HL-60 (cell line): ENCODE measurements at regions not wholly inside any gene's neighbourhood (a gene's known extent, or its start where the extent isn't known, plus 50 kb on each side); places are given as distances from the start of the nearest gene placed in this dataset.

Source experiments
- DNase-seq, 2 experiments: peaks; one replicate each; pipeline ENCODE4 v3.0.0-alpha.2; 2010 to 2020; ENCODE audit warnings: low read depth in 1 of 2, low spot score in 1 of 2
- H3K27ac ChIP-seq: fragments of 250-450 bp; sonication (Bioruptor Pico); replicated peaks from 2 replicates; pipeline ENCODE4 v1.5.1; 2020; ENCODE audit warnings: mild to moderate bottlenecking, moderate library complexity
- H3K27me3 ChIP-seq: fragments of 250-450 bp; sonication (Bioruptor Pico); 2 replicates; pipeline ENCODE4 v1.5.1; 2021; ENCODE audit warnings: mild to moderate bottlenecking, moderate library complexity; ENCODE audit not compliant: insufficient read depth, poor library complexity, severe bottlenecking
- H3K4me3 ChIP-seq: replicated peaks from 2 replicates; pipeline ENCODE4 v1.5.1; 2011; ENCODE audit warnings: mild to moderate bottlenecking, control low read depth, low read length; ENCODE audit not compliant: insufficient read depth
- CTCF ChIP-seq: IDR thresholded peaks from one replicate; pipeline ENCODE4 v1.5.1; 2011; ENCODE audit warnings: low read length, control low read depth, inconsistent platforms; ENCODE audit not compliant: insufficient read depth
- GABPA ChIP-seq: IDR thresholded peaks from 2 replicates; pipeline ENCODE4 v1.6.1; 2012; ENCODE audit warnings: low read depth
- POLR2AphosphoS5 ChIP-seq: IDR thresholded peaks from 2 replicates; pipeline ENCODE4 v1.6.1; 2012; ENCODE audit warnings: low read depth
- REST ChIP-seq: IDR thresholded peaks from 2 replicates; pipeline ENCODE4 v1.6.1; 2012; ENCODE audit warnings: low read depth; ENCODE audit not compliant: insufficient replicate concordance
- SPI1 ChIP-seq: IDR thresholded peaks from 2 replicates; pipeline ENCODE4 v1.6.1; 2012; ENCODE audit warnings: low read depth, mild to moderate bottlenecking, borderline replicate concordance

GRCh38 chrX:17984415-17984814 is 123.3 kb upstream of the RAI2 start:
- no peaks in the 10 kb centered on the region for H3K27me3 ChIP-seq
- TF ChIP-seq CTCF: no peak
- TF ChIP-seq SPI1: no peak
- no peak for TF ChIP-seq GABPA
- TF ChIP-seq REST: no peak
- no peak for TF ChIP-seq POLR2AphosphoS5
- H3K27ac ChIP-seq: no peak overlapping the region
- DNase-seq: no peak
- H3K4me3 ChIP-seq: no peak overlapping the region

- no peak overlapping the region for H3K27ac ChIP-seq
- DNase-seq: no peak
- H3K4me3 ChIP-seq: no peak overlapping the region
- no peaks in the 10 kb centered on the region for H3K27me3 ChIP-seq
- TF ChIP-seq POLR2AphosphoS5 (no peak), CTCF (no peak), SPI1 (no peak), GABPA (no peak), REST (no peak)
Measured at GRCh38 chrX:17983389-17983788, 122.3 kb upstream of the RAI2 start.

GRCh38 chrX:17977696-17978095 is 116.6 kb upstream of the RAI2 start:
- H3K27me3 ChIP-seq: no peaks in the 10 kb centered on the region
- no peak overlapping the region for H3K4me3 ChIP-seq
- no peak overlapping the region for H3K27ac ChIP-seq
- TF ChIP-seq SPI1: no peak
- TF ChIP-seq CTCF: no peak
- no peak for TF ChIP-seq POLR2AphosphoS5
- no peak for TF ChIP-seq REST
- no peak for TF ChIP-seq GABPA
- no peak for DNase-seq
